PC-3 (cell line): ENCODE measurements at regions not wholly inside any gene's neighbourhood (a gene's known extent, or its start where the extent isn't known, plus 50 kb on each side); places are given as distances from the start of the nearest gene placed in this dataset.

ENCODE experiments used
- ATAC-seq: fragments of 200-7000 bp; cut with Tn5 transposase; 2 replicates; pipeline ENCODE4 v1.9.1; 2020; ENCODE audit warnings: mild to moderate bottlenecking, moderate library complexity
- BruUV-seq: library from RNA; stranded (reverse); fragments of 400-500 nt; replicated peaks from 2 replicates; lab custom pipeline; 2021; lab: Mats Ljungman, UMichigan
- CTCF ChIA-PET: fragments of 300-600 bp; sonication (Branson Sonifier 250); formaldehyde crosslinking; loops from one replicate; lab custom pipeline; 2022; ENCODE audit warnings: antibody characterized with exemption; lab: Charles Lee
- POLR2A ChIA-PET: fragments of 300-600 bp; sonication (Branson Sonifier 250); formaldehyde crosslinking; loops from one replicate; lab custom pipeline; 2022; ENCODE audit warnings: antibody characterized with exemption; ENCODE audit not compliant: unreplicated experiment; lab: Charles Lee
- DNase-seq: peaks from one replicate; pipeline ENCODE4 v3.0.0-alpha.2; 2015
- H2AFZ ChIP-seq: fragments of 300-600 bp; sonication (generic); 2 replicates; pipeline ENCODE4 v1.6.0; 2016; ENCODE audit warnings: antibody characterized with exemption, low read length
- H3F3A ChIP-seq: fragments of 300-600 bp; sonication (generic); one replicate; pipeline ENCODE4 v1.6.0; 2017; ENCODE audit warnings: antibody characterized with exemption, low read length, control low read depth, mild to moderate bottlenecking; ENCODE audit not compliant: unreplicated experiment
- H3K27ac ChIP-seq: fragments of 300-600 bp; sonication (generic); 2 replicates; pipeline ENCODE4 v1.5.1; 2016; ENCODE audit warnings: mild to moderate bottlenecking, low read length
- H3K27me3 ChIP-seq: fragments of 300-600 bp; sonication (generic); 2 replicates; pipeline ENCODE4 v1.6.1; 2016; ENCODE audit warnings: low read length, mixed read lengths
- H3K36me3 ChIP-seq: fragments of 300-600 bp; sonication (generic); 2 replicates; pipeline ENCODE4 v1.6.1; 2016; ENCODE audit warnings: low read depth, mixed run types, low read length, mixed read lengths
- H3K4me1 ChIP-seq: fragments of 300-600 bp; sonication (generic); 2 replicates; pipeline ENCODE4 v1.5.1; 2016; ENCODE audit warnings: low read length; ENCODE audit not compliant: insufficient read depth
- H3K4me2 ChIP-seq: fragments of 300-600 bp; sonication (generic); 2 replicates; pipeline ENCODE4 v1.6.0; 2016; ENCODE audit warnings: low read length
- H3K4me3 ChIP-seq: fragments of 300-600 bp; sonication (generic); 2 replicates; pipeline ENCODE4 v1.5.1; 2016; ENCODE audit warnings: mild to moderate bottlenecking, low read length, mixed read lengths
- H3K79me2 ChIP-seq: fragments of 300-600 bp; sonication (generic); 2 replicates; pipeline ENCODE4 v1.6.1; 2017; ENCODE audit warnings: low read length, mixed read lengths
- H3K9ac ChIP-seq: fragments of 300-600 bp; sonication (generic); 2 replicates; pipeline ENCODE4 v1.6.0; 2016; ENCODE audit warnings: mild to moderate bottlenecking, low read length
- H3K9me2 ChIP-seq: fragments of 300-600 bp; sonication (generic); replicated peaks from 2 replicates; pipeline ENCODE4 v1.6.1; 2016; ENCODE audit warnings: mixed run types, low read length, mixed read lengths
- H3K9me3 ChIP-seq: fragments of 300-600 bp; sonication (generic); 2 replicates; pipeline ENCODE4 v1.6.1; 2016; ENCODE audit warnings: low read length, mixed read lengths
- H4K20me1 ChIP-seq: fragments of 300-600 bp; sonication (generic); 2 replicates; pipeline ENCODE4 v1.6.1; 2016; ENCODE audit warnings: low read length, mixed read lengths
- CTCF ChIP-seq: fragments of 300-600 bp; sonication (generic); conservative IDR thresholded peaks from 2 replicates; pipeline ENCODE4 v1.5.1; 2017; ENCODE audit warnings: antibody characterized with exemption, low read depth, mild to moderate bottlenecking, low read length
- EZH2 ChIP-seq: fragments of 300-600 bp; sonication (generic); IDR thresholded peaks from one replicate; pipeline ENCODE4 v1.6.1; 2017; ENCODE audit warnings: antibody characterized with exemption, mild to moderate bottlenecking, low read length; ENCODE audit not compliant: unreplicated experiment
- EZH2phosphoT487 ChIP-seq: fragments of 300-600 bp; sonication (generic); IDR thresholded peaks from 2 replicates; pipeline ENCODE4 v1.6.1; 2018; ENCODE audit warnings: mild to moderate bottlenecking, antibody characterized with exemption, low read length, borderline replicate concordance
- intact Hi-C: fragments of 100-400 bp; cut with micrococcal nuclease; formaldehyde crosslinking; loops from 2 replicates; pipeline ENCODE4 v1.9.0; 2023

- H3K36me3 ChIP-seq = no peaks in the 10 kb centered on the region
- H3K9ac ChIP-seq = no peak overlapping the region
- ChIA-PET CTCF (no interaction called here), POLR2A (no interaction called here)
- no peaks in the 10 kb centered on the region for H3K9me3 ChIP-seq
- no peaks in the 10 kb centered on the region for H3K9me2 ChIP-seq
- BruUV-seq = no TSS peak
- H3K4me1 ChIP-seq = no peaks in the 10 kb centered on the region
- no peaks in the 10 kb centered on the region for H3K27me3 ChIP-seq
- H3K79me2 ChIP-seq = no peaks in the 10 kb centered on the region
- TF ChIP-seq CTCF (no peak), EZH2phosphoT487 (no peak)
- intact Hi-C loops = no loop called here
- H3F3A ChIP-seq = no peaks in the 10 kb centered on the region
- H3K4me2 ChIP-seq = no peak overlapping the region
- H4K20me1 ChIP-seq = no peaks in the 10 kb centered on the region
- no peak overlapping the region for H2AFZ ChIP-seq
- DNase-seq (no peak), ATAC-seq (no peak)
- H3K4me3 ChIP-seq = no peak overlapping the region
- no peak overlapping the region for H3K27ac ChIP-seq
These were observed 817.6 kb downstream of the CCSER2 start for GRCh38 chr10:85145966-85146365.

DNA sequence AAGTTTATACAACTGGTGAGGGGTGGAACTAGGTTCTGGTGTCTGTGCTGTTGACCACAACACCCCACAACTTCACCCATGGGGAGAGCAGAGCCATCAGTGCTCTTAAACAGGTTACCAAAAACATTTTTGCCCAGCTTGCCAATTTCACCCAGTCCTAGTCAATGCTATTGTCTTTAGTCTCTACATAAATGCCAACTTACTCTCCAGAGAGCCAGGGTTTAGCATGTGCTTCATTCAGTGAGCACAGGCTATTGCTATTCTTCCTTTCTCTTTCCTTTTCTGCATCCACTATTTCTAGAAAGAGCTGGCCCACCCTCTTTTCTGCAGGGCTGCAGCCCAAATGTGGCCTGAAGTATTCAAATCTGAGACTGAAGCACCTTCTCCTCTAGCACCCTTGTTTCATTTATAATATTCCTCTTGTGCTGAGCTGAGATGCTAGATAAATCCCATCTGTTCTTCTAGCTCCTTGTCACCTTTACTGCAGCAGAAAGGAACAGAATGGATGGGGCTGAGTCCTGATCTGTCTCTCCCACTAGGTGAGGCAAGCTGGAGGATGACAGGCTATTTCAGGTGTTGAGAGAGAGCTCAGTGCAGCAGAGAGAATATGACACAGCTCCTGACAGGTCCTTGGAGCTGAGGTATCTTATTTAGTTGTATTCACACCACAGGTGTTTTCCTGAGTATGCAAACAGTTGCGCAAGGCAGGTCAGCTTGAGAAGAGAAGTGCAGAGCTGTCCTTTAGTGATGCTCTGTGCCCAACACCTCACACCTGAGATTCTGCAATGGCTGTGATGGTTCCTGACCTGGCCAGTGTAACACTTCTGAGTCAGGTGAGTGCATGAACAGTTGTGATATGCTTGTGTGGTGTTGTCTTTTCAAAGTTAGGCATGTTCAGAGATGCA lies 819.2 kb downstream of the CCSER2 start:
- ATAC-seq (no peak), DNase-seq (no peak)
- Histone ChIP-seq H3K4me2 (no peak overlapping the region), H3K4me3 (no peak overlapping the region), H3K27ac (no peak overlapping the region), H3K79me2 (no peaks in the 10 kb centered on the region), H3K27me3 (no peaks in the 10 kb centered on the region), H3K9ac (no peak overlapping the region), H3K9me3 (no peaks in the 10 kb centered on the region), H2AFZ (no peak overlapping the region), H3K4me1 (no peaks in the 10 kb centered on the region), H3K36me3 (no peaks in the 10 kb centered on the region), H3F3A (no peaks in the 10 kb centered on the region), H3K9me2 (no peaks in the 10 kb centered on the region), H4K20me1 (no peaks in the 10 kb centered on the region)
- BruUV-seq = no TSS peak
- ChIA-PET POLR2A (no interaction called here), CTCF (no interaction called here)
- intact Hi-C loops = no loop called here
- TF ChIP-seq EZH2phosphoT487 = no peak
- TF ChIP-seq EZH2 = no peak
- no peak for TF ChIP-seq CTCF
